ENCODE measurements at regions not wholly inside any gene's neighbourhood (a gene's known extent, or its start where the extent isn't known, plus 50 kb on each side); places are given as distances from the start of the nearest gene placed in this dataset.
"Not testable (repeated sequence)": the region's sequence is repeated elsewhere in the genome, so short reads cannot be mapped to it uniquely, and the experiment has no call there.

GRCh38 chr4:59644765-59645164 is 1555.4 kb upstream of the ADGRL3 start:
- in situ Hi-C loops (cut with HindIII; ENCODE audit: low pct_unique_long_range_greater_than_20kb, low sequenced_read_pairs), result no loop called here

GRCh38 chr4:59646082-59646481 is 1554.0 kb upstream of the ADGRL3 start:
- in situ Hi-C loops (cut with HindIII; ENCODE audit: low pct_unique_long_range_greater_than_20kb, low sequenced_read_pairs), result no loop called here
- no peak for DNase-seq (ENCODE audit: low read depth)

More at GRCh38 chr4:59644765-59645164, 1555.4 kb upstream of the ADGRL3 start:
- no peak for DNase-seq (ENCODE audit: low read depth)

GRCh38 chr4:59647011-59647410 is 1553.1 kb upstream of the ADGRL3 start:
- in situ Hi-C loops (cut with HindIII; ENCODE audit: low pct_unique_long_range_greater_than_20kb, low sequenced_read_pairs), result no loop called here
- no peak for DNase-seq (ENCODE audit: low read depth)

- in situ Hi-C loops (cut with HindIII; ENCODE audit: low pct_unique_long_range_greater_than_20kb, low sequenced_read_pairs), result no loop called here
- DNase-seq (ENCODE audit: low read depth), result no peak
These were observed 1552.6 kb upstream of the ADGRL3 start for GRCh38 chr4:59647500-59647899.

- in situ Hi-C loops (cut with HindIII; ENCODE audit: low pct_unique_long_range_greater_than_20kb, low sequenced_read_pairs), result no loop called here
- DNase-seq (ENCODE audit: low read depth), result no peak
These were observed 1549.3 kb upstream of the ADGRL3 start for GRCh38 chr4:59650861-59651260.

GRCh38 chr4:59655996-59656395 is 1544.1 kb upstream of the ADGRL3 start:
- no peak for DNase-seq (ENCODE audit: low read depth)
- in situ Hi-C loops (cut with HindIII; ENCODE audit: low pct_unique_long_range_greater_than_20kb, low sequenced_read_pairs), result no loop called here

- no peak for DNase-seq (ENCODE audit: low read depth)
- in situ Hi-C loops (cut with HindIII; ENCODE audit: low pct_unique_long_range_greater_than_20kb, low sequenced_read_pairs), result no loop called here
These were observed 1535.4 kb upstream of the ADGRL3 start for GRCh38 chr4:59664771-59665170.

GRCh38 chr4:59666645-59667044 is 1533.5 kb upstream of the ADGRL3 start:
- in situ Hi-C loops (cut with HindIII; ENCODE audit: low pct_unique_long_range_greater_than_20kb, low sequenced_read_pairs), result no loop called here

GRCh38 chr4:59671037-59671436 is 1529.1 kb upstream of the ADGRL3 start:
- in situ Hi-C loops (cut with HindIII; ENCODE audit: low pct_unique_long_range_greater_than_20kb, low sequenced_read_pairs), result no loop called here
- no peak for DNase-seq (ENCODE audit: low read depth)

More at GRCh38 chr4:59666645-59667044, 1533.5 kb upstream of the ADGRL3 start:
- DNase-seq (ENCODE audit: low read depth), result no peak

- DNase-seq (ENCODE audit: low read depth), result no peak
- in situ Hi-C loops (cut with HindIII; ENCODE audit: low pct_unique_long_range_greater_than_20kb, low sequenced_read_pairs), result no loop called here
These were observed 1523.7 kb upstream of the ADGRL3 start for GRCh38 chr4:59676389-59676788.

- DNase-seq (ENCODE audit: low read depth); in situ Hi-C loops (cut with HindIII; ENCODE audit: low pct_unique_long_range_greater_than_20kb, low sequenced_read_pairs): not testable (repeated sequence)
These were observed 1523.1 kb upstream of the ADGRL3 start for GRCh38 chr4:59676992-59677391.

- no peak for DNase-seq (ENCODE audit: low read depth)
- in situ Hi-C loops (cut with HindIII; ENCODE audit: low pct_unique_long_range_greater_than_20kb, low sequenced_read_pairs), result no loop called here
These were observed 1514.5 kb upstream of the ADGRL3 start for GRCh38 chr4:59685626-59686025.

GRCh38 chr4:59689149-59689548 is 1511.0 kb upstream of the ADGRL3 start:
- no peak for DNase-seq (ENCODE audit: low read depth)
- in situ Hi-C loops (cut with HindIII; ENCODE audit: low pct_unique_long_range_greater_than_20kb, low sequenced_read_pairs), result no loop called here

GRCh38 chr4:59695355-59696053 is 1504.6 kb upstream of the ADGRL3 start:
- in situ Hi-C loops (cut with HindIII; ENCODE audit: low pct_unique_long_range_greater_than_20kb, low sequenced_read_pairs), result no loop called here
- no peak for DNase-seq (ENCODE audit: low read depth)

GRCh38 chr4:59698041-59698440 is 1502.1 kb upstream of the ADGRL3 start:
- no peak for DNase-seq (ENCODE audit: low read depth)

GRCh38 chr4:59700651-59701050 is 1499.5 kb upstream of the ADGRL3 start:
- in situ Hi-C loops (cut with HindIII; ENCODE audit: low pct_unique_long_range_greater_than_20kb, low sequenced_read_pairs), result no loop called here
- no peak for DNase-seq (ENCODE audit: low read depth)

More at GRCh38 chr4:59698041-59698440, 1502.1 kb upstream of the ADGRL3 start:
- in situ Hi-C loops (cut with HindIII; ENCODE audit: low pct_unique_long_range_greater_than_20kb, low sequenced_read_pairs), result no loop called here

GRCh38 chr4:59704616-59705015 is 1495.5 kb upstream of the ADGRL3 start:
- in situ Hi-C loops (cut with HindIII; ENCODE audit: low pct_unique_long_range_greater_than_20kb, low sequenced_read_pairs), result no loop called here
- no peak for DNase-seq (ENCODE audit: low read depth)

GRCh38 chr4:59712470-59712869 is 1487.7 kb upstream of the ADGRL3 start:
- DNase-seq (ENCODE audit: low read depth), result no peak
- in situ Hi-C loops (cut with HindIII; ENCODE audit: low pct_unique_long_range_greater_than_20kb, low sequenced_read_pairs), result no loop called here

- DNase-seq (ENCODE audit: low read depth); in situ Hi-C loops (cut with HindIII; ENCODE audit: low pct_unique_long_range_greater_than_20kb, low sequenced_read_pairs): not testable (repeated sequence)
These were observed 1475.8 kb upstream of the ADGRL3 start for GRCh38 chr4:59724286-59724685.

- DNase-seq (ENCODE audit: low read depth), result no peak
- in situ Hi-C loops (cut with HindIII; ENCODE audit: low pct_unique_long_range_greater_than_20kb, low sequenced_read_pairs), result no loop called here
These were observed 1472.4 kb upstream of the ADGRL3 start for GRCh38 chr4:59727745-59728144.

All from Caki2 (cell line).